GM13977 (cell line): ENCODE measurements at regions not wholly inside any gene's neighbourhood (a gene's known extent, or its start where the extent isn't known, plus 50 kb on each side); places are given as distances from the start of the nearest gene placed in this dataset.

ENCODE experiments used
- DNase-seq: peaks from one replicate; pipeline ENCODE4 v3.0.0; 2012; ENCODE audit warnings: low spot score
- CTCF ChIP-seq: IDR thresholded peaks from 2 replicates; pipeline ENCODE4 v1.5.1; 2012; ENCODE audit warnings: mild to moderate bottlenecking, control low read depth; ENCODE audit not compliant: insufficient read depth; ENCODE audit errors: extremely low read depth, missing control alignments
- in situ Hi-C: fragments of 300-500 bp; cut with MboI; formaldehyde crosslinking; loops from one replicate; pipeline ENCODE4 v1.12.0; 2022; ENCODE audit warnings: low sequenced_read_pairs, low pct_unique_long_range_greater_than_20kb, mixed read lengths, inconsistent platforms; ENCODE audit not compliant: unreplicated experiment

- in situ Hi-C loops = no loop called here
- TF ChIP-seq CTCF = no peak
- no peak for DNase-seq
Observed at GRCh38 chr2:78056976-78057375, 534.8 kb upstream of the LRRTM4 start.

GRCh38 chr2:78061301-78061700 is 539.1 kb upstream of the LRRTM4 start:
- no peak for TF ChIP-seq CTCF
- no peak for DNase-seq
- in situ Hi-C loops = no loop called here

- no peak for DNase-seq
- no peak for TF ChIP-seq CTCF
- in situ Hi-C loops = no loop called here
Observed at GRCh38 chr2:78061732-78062131, 539.6 kb upstream of the LRRTM4 start.

GRCh38 chr2:78063246-78064020 is 541.3 kb upstream of the LRRTM4 start:
- no peak for TF ChIP-seq CTCF
- in situ Hi-C loops = no loop called here
- DNase-seq = no peak

- no peak for TF ChIP-seq CTCF
- in situ Hi-C loops = no loop called here
- no peak for DNase-seq
Observed at GRCh38 chr2:78065366-78065765, 543.2 kb upstream of the LRRTM4 start.

- no peak for DNase-seq
- no peak for TF ChIP-seq CTCF
- in situ Hi-C loops = no loop called here
Observed at GRCh38 chr2:78068808-78069207, 546.6 kb upstream of the LRRTM4 start.
